HFF-Myc (cell line): ENCODE measurements at regions not wholly inside any gene's neighbourhood (a gene's known extent, or its start where the extent isn't known, plus 50 kb on each side); places are given as distances from the start of the nearest gene placed in this dataset.

ENCODE experiments used
- DNase-seq: peaks from one replicate; pipeline ENCODE4 v3.0.0-alpha.2; 2011; ENCODE audit warnings: low read depth; ENCODE audit errors: extremely low read depth
- H3K4me3 ChIP-seq: replicated peaks from 2 replicates; pipeline ENCODE4 v1.5.1; 2011; ENCODE audit warnings: low read depth, mild to moderate bottlenecking, control low read depth, low read length
- CTCF ChIP-seq: IDR thresholded peaks from 2 replicates; pipeline ENCODE4 v1.5.1; 2012; ENCODE audit warnings: mild to moderate bottlenecking, low read depth, low read length, control low read depth; ENCODE audit errors: missing control alignments

GRCh38 chr9:117787746-117788145 is 83.5 kb downstream of the TLR4 start:
- DNase-seq, result no peak
- H3K4me3 ChIP-seq, result no peak overlapping the region
- TF ChIP-seq CTCF, result no peak

- H3K4me3 ChIP-seq, result no peak overlapping the region
- TF ChIP-seq CTCF, result no peak
- DNase-seq, result no peak
These were observed 91.1 kb downstream of the TLR4 start for GRCh38 chr9:117795271-117795670.

- DNase-seq, result no peak
- H3K4me3 ChIP-seq, result no peak overlapping the region
- TF ChIP-seq CTCF, result no peak
These were observed 92.5 kb downstream of the TLR4 start for GRCh38 chr9:117796681-117797080.

- no peak for DNase-seq
- no peak overlapping the region for H3K4me3 ChIP-seq
- no peak for TF ChIP-seq CTCF
These were observed 96.2 kb downstream of the TLR4 start for GRCh38 chr9:117800389-117800788.

GRCh38 chr9:117809751-117810150 is 105.5 kb downstream of the TLR4 start:
- H3K4me3 ChIP-seq, result no peak overlapping the region
- DNase-seq, result no peak
- no peak for TF ChIP-seq CTCF

- TF ChIP-seq CTCF, result no peak
- no peak for DNase-seq
These were observed 111.1 kb downstream of the TLR4 start for GRCh38 chr9:117815315-117815714.

GRCh38 chr9:117815948-117816347 is 111.7 kb downstream of the TLR4 start:
- no peak overlapping the region for H3K4me3 ChIP-seq
- no peak for TF ChIP-seq CTCF
- no peak for DNase-seq

More at GRCh38 chr9:117815315-117815714, 111.1 kb downstream of the TLR4 start:
- no peak overlapping the region for H3K4me3 ChIP-seq
